ENCODE measurements at regions not wholly inside any gene's neighbourhood (a gene's known extent, or its start where the extent isn't known, plus 50 kb on each side); places are given as distances from the start of the nearest gene placed in this dataset.

- Histone ChIP-seq H3K4me3 (replicated peaks in 1 of 2; ENCODE audit: low read depth in 1 of 2, low read length in 2 of 2) (no peak overlapping the region), H3K79me2 (ENCODE audit: insufficient read depth, low read length) (no peaks in the 10 kb centered on the region), H4K20me1 (ENCODE audit: insufficient read depth) (no peaks in the 10 kb centered on the region), H3K4me2 (ENCODE audit: low read length) (no peak overlapping the region), H3K4me1 (ENCODE audit: control insufficient read depth in 1 of 2, insufficient read depth in 2 of 2, low read length in 2 of 2) (no peaks in the 10 kb centered on the region), H3K27me3 (ENCODE audit: insufficient read depth, low read length) (no peaks in the 10 kb centered on the region), H3K9me2 (ENCODE audit: insufficient read depth) (no peaks in the 10 kb centered on the region), H2AFZ (ENCODE audit: low read depth, low read length, poor library complexity, severe bottlenecking) (no peak overlapping the region), H3K9me3 (ENCODE audit: control insufficient read depth in 1 of 2, insufficient read depth in 1 of 2, low read depth in 1 of 2, low read length in 2 of 2) (no peaks in the 10 kb centered on the region), H3K36me3 (ENCODE audit: control insufficient read depth in 1 of 2, insufficient read depth in 2 of 2, low read length in 2 of 2) (no peaks in the 10 kb centered on the region), H3K9ac (ENCODE audit: low read length) (no peak overlapping the region), H3K27ac (ENCODE audit: low read depth, low read length) (no peak overlapping the region)
- ATAC-seq (no peak), DNase-seq (ENCODE audit: low read depth, low spot score) (no peak)
- CTCF ChIA-PET, result no interaction called here
- intact Hi-C loops (cut with micrococcal nuclease), result no loop called here
- no TSS peak for BruUV-seq (replicated peaks)
- TF ChIP-seq EZH2phosphoT487 (IDR thresholded peaks at IDR 0.05; ENCODE audit: borderline replicate concordance), result no peak
- TF ChIP-seq, protein P1, sequence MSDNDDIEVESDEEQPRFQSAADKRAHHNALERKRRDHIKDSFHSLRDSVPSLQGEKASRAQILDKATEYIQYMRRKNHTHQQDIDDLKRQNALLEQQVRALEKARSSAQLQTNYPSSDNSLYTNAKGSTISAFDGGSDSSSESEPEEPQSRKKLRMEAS (IDR thresholded peaks at IDR 0.05), result no peak
- no peak for TF ChIP-seq ZNF274 (IDR thresholded peaks at IDR 0.05; ENCODE audit: low read depth, low read length)
- TF ChIP-seq CTCF (IDR thresholded peaks at IDR 0.05 in 2 of 3, conservative IDR thresholded peaks at IDR 0.05 in 1 of 3; ENCODE audit: borderline replicate concordance in 1 of 3, insufficient read depth in 1 of 3, low read depth in 2 of 3, low read length in 2 of 3), result no peak
- TF ChIP-seq ELF1 (IDR thresholded peaks at IDR 0.05; ENCODE audit: borderline replicate concordance, low read depth), result no peak
- no peak for TF ChIP-seq CBX3 (IDR thresholded peaks at IDR 0.05; ENCODE audit: low read depth)
- no peak for TF ChIP-seq FOSL1 (IDR thresholded peaks at IDR 0.05; ENCODE audit: low read depth)
- TF ChIP-seq CEBPB (IDR thresholded peaks at IDR 0.05; ENCODE audit: low read depth), result no peak
- TF ChIP-seq SP1 (IDR thresholded peaks at IDR 0.05; ENCODE audit: low read depth), result no peak
- no peak for TF ChIP-seq RAD21 (IDR thresholded peaks at IDR 0.05; ENCODE audit: low read depth)
- RAD21 ChIA-PET (ENCODE audit: low non-redundant PET in 1 of 2, low total read pairs in 2 of 2, uncharacterized antibody in 2 of 2, unreplicated experiment in 2 of 2), result no interaction called here
- POLR2A ChIA-PET, result no interaction called here
These were observed 311.5 kb downstream of the RFC3 start for GRCh38 chr13:34129436-34129835.

DNA sequence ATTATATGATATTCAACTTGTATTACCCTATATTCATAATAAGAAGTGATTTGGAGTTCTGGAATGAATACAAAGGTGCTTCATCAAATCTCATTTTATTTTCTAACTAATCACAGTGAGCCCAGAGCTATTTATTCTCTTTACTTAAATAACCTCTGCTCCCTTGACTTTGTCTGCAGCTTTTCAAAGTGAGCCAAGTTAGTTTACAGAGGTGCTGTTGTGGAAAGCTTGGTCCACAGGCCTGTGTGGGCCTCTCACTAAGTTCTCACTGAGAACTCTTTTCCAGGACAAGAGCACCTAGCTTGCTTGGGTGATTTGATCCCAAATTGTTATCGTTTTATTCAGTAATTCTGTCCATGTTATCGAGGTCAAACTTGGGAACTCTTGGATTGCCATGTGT lies 319.3 kb downstream of the RFC3 start:
- no TSS peak for BruUV-seq (replicated peaks)
- TF ChIP-seq, protein P2, sequence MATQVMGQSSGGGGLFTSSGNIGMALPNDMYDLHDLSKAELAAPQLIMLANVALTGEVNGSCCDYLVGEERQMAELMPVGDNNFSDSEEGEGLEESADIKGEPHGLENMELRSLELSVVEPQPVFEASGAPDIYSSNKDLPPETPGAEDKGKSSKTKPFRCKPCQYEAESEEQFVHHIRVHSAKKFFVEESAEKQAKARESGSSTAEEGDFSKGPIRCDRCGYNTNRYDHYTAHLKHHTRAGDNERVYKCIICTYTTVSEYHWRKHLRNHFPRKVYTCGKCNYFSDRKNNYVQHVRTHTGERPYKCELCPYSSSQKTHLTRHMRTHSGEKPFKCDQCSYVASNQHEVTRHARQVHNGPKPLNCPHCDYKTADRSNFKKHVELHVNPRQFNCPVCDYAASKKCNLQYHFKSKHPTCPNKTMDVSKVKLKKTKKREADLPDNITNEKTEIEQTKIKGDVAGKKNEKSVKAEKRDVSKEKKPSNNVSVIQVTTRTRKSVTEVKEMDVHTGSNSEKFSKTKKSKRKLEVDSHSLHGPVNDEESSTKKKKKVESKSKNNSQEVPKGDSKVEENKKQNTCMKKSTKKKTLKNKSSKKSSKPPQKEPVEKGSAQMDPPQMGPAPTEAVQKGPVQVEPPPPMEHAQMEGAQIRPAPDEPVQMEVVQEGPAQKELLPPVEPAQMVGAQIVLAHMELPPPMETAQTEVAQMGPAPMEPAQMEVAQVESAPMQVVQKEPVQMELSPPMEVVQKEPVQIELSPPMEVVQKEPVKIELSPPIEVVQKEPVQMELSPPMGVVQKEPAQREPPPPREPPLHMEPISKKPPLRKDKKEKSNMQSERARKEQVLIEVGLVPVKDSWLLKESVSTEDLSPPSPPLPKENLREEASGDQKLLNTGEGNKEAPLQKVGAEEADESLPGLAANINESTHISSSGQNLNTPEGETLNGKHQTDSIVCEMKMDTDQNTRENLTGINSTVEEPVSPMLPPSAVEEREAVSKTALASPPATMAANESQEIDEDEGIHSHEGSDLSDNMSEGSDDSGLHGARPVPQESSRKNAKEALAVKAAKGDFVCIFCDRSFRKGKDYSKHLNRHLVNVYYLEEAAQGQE (IDR thresholded peaks at IDR 0.05; ENCODE audit: low read depth), result no peak
- TF ChIP-seq TCF7L2 (IDR thresholded peaks at IDR 0.05; ENCODE audit: borderline replicate concordance, extremely low read depth, insufficient read depth, insufficient read length) (no peak), SRF (IDR thresholded peaks at IDR 0.05; ENCODE audit: low read depth) (no peak), SP1 (IDR thresholded peaks at IDR 0.05; ENCODE audit: low read depth) (no peak), RAD21 (IDR thresholded peaks at IDR 0.05; ENCODE audit: low read depth) (no peak), CEBPB (IDR thresholded peaks at IDR 0.05; ENCODE audit: low read depth) (no peak), ZFX (IDR thresholded peaks at IDR 0.05) (no peak), EZH2phosphoT487 (IDR thresholded peaks at IDR 0.05; ENCODE audit: borderline replicate concordance) (no peak), SIN3A (IDR thresholded peaks at IDR 0.05; ENCODE audit: low read depth) (no peak), CBX3 (IDR thresholded peaks at IDR 0.05; ENCODE audit: low read depth) (no peak)

More for the DNA sequence above, 319.3 kb downstream of the RFC3 start:
- ChIA-PET POLR2A (no interaction called here), CTCF (no interaction called here), RAD21 (ENCODE audit: low non-redundant PET in 1 of 2, low total read pairs in 2 of 2, uncharacterized antibody in 2 of 2, unreplicated experiment in 2 of 2) (no interaction called here)
- Histone ChIP-seq H3K4me3 (replicated peaks in 1 of 2; ENCODE audit: low read depth in 1 of 2, low read length in 2 of 2) (no peak overlapping the region), H3K9me2 (ENCODE audit: insufficient read depth) (no peaks in the 10 kb centered on the region), H3K4me1 (ENCODE audit: control insufficient read depth in 1 of 2, insufficient read depth in 2 of 2, low read length in 2 of 2) (no peaks in the 10 kb centered on the region), H3K9ac (ENCODE audit: low read length) (no peak overlapping the region), H3K79me2 (ENCODE audit: insufficient read depth, low read length) (no peaks in the 10 kb centered on the region), H3K36me3 (ENCODE audit: control insufficient read depth in 1 of 2, insufficient read depth in 2 of 2, low read length in 2 of 2) (no peaks in the 10 kb centered on the region), H2AFZ (ENCODE audit: low read depth, low read length, poor library complexity, severe bottlenecking) (no peak overlapping the region), H3K4me2 (ENCODE audit: low read length) (no peak overlapping the region), H3K9me3 (ENCODE audit: control insufficient read depth in 1 of 2, insufficient read depth in 1 of 2, low read depth in 1 of 2, low read length in 2 of 2) (peaks cover 0 to 3% of the 10 kb centered on the region in 2 experiments; a peak in 1 of 4 replicates), H3K27ac (ENCODE audit: low read depth, low read length) (no peak overlapping the region), H4K20me1 (ENCODE audit: insufficient read depth) (no peaks in the 10 kb centered on the region), H3K27me3 (ENCODE audit: insufficient read depth, low read length) (no peaks in the 10 kb centered on the region)
- ATAC-seq (no peak), DNase-seq (ENCODE audit: low read depth, low spot score) (no peak)
- intact Hi-C loops (cut with micrococcal nuclease), result no loop called here
